Neural cell (in vitro differentiated cells): ENCODE measurements at regions not wholly inside any gene's neighbourhood (a gene's known extent, or its start where the extent isn't known, plus 50 kb on each side); places are given as distances from the start of the nearest gene placed in this dataset.

ENCODE experiments used
- H2AFZ ChIP-seq: fragments of 200-600, 300-800 bp; sonication (generic), shearing (Covaris generic); 2 replicates; pipeline ENCODE4 v1.6.0; 2014; ENCODE audit warnings: low read depth, mild to moderate bottlenecking, antibody characterized with exemption, low read length, moderate library complexity
- H3F3A ChIP-seq: fragments of 200-600 bp; shearing (Covaris generic); 2 replicates; pipeline ENCODE4 v1.6.1; 2016; ENCODE audit warnings: mild to moderate bottlenecking, moderate library complexity, mixed read lengths, antibody characterized with exemption, low read length; ENCODE audit not compliant: insufficient read depth, poor library complexity, severe bottlenecking
- H3K27ac ChIP-seq: fragments of 200-600, 300-800 bp; sonication (generic), shearing (Covaris generic); 2 replicates; pipeline ENCODE4 v1.5.1; 2014; ENCODE audit warnings: mild to moderate bottlenecking, low read length, moderate library complexity
- H3K27me3 ChIP-seq: fragments of 300-800, 200-600 bp; sonication (generic), shearing (Covaris generic); 2 replicates; pipeline ENCODE4 v1.6.0; 2014; ENCODE audit warnings: mild to moderate bottlenecking, low read depth, low read length, moderate library complexity; ENCODE audit not compliant: insufficient read depth
- H3K36me3 ChIP-seq: fragments of 300-800, 200-600 bp; sonication (generic), shearing (Covaris generic); 2 replicates; pipeline ENCODE4 v1.5.1; 2014; ENCODE audit warnings: mild to moderate bottlenecking, antibody characterized with exemption, low read length, moderate library complexity; ENCODE audit not compliant: insufficient read depth
- H3K4me2 ChIP-seq: fragments of 300-800, 200-600 bp; sonication (generic), shearing (Covaris generic); 2 replicates; pipeline ENCODE4 v1.6.0; 2014; ENCODE audit warnings: mild to moderate bottlenecking, low read length
- H3K4me3 ChIP-seq: fragments of 300-800, 200-600 bp; sonication (generic), shearing (Covaris generic); 2 replicates; pipeline ENCODE4 v1.5.1; 2014; ENCODE audit warnings: mild to moderate bottlenecking, low read length, moderate library complexity
- H3K79me2 ChIP-seq: fragments of 200-600 bp; shearing (Covaris generic); replicated peaks from 2 replicates; pipeline ENCODE4 v1.6.0; 2014; ENCODE audit warnings: mild to moderate bottlenecking, low read length, moderate library complexity; ENCODE audit not compliant: insufficient read depth
- H3K9ac ChIP-seq: fragments of 300-800, 200-600 bp; sonication (generic), shearing (Covaris generic); 2 replicates; pipeline ENCODE4 v1.6.1; 2016; ENCODE audit warnings: mild to moderate bottlenecking, low read length, mixed read lengths
- H3K9me2 ChIP-seq: fragments of 200-600 bp; shearing (Covaris generic); 2 replicates; pipeline ENCODE4 v1.6.1; 2016; ENCODE audit warnings: mild to moderate bottlenecking, low read length, mixed read lengths; ENCODE audit not compliant: insufficient read depth
- H3K9me3 ChIP-seq: fragments of 200-600, 300-800 bp; sonication (generic), shearing (Covaris generic); 2 replicates; pipeline ENCODE4 v1.6.1; 2016; ENCODE audit warnings: mild to moderate bottlenecking, mixed run types, low read length, moderate library complexity, mixed read lengths
- H4K20me1 ChIP-seq: fragments of 200-600 bp; shearing (Covaris generic); 2 replicates; pipeline ENCODE4 v1.6.1; 2016; ENCODE audit warnings: mild to moderate bottlenecking, mixed run types; ENCODE audit not compliant: insufficient read depth
- CTCF ChIP-seq: fragments of 450-650 bp; IDR thresholded peaks from 2 replicates; pipeline ENCODE4 v1.5.1; 2014; ENCODE audit warnings: antibody characterized with exemption, mild to moderate bottlenecking, moderate library complexity; ENCODE audit not compliant: poor library complexity, severe bottlenecking
- EP300 ChIP-seq: fragments of 450-650 bp; conservative IDR thresholded peaks from 2 replicates; pipeline ENCODE4 v1.6.1; 2014; ENCODE audit warnings: antibody characterized with exemption, mild to moderate bottlenecking, moderate library complexity; ENCODE audit not compliant: poor library complexity, severe bottlenecking
- EZH2 ChIP-seq: fragments of 200-600, 300-800 bp; shearing (Covaris generic), sonication (generic); IDR thresholded peaks from 2 replicates; pipeline ENCODE4 v1.6.1; 2014; ENCODE audit warnings: antibody characterized with exemption, low read length, borderline replicate concordance, mild to moderate bottlenecking; ENCODE audit not compliant: insufficient read depth, poor library complexity, severe bottlenecking
- MXI1 ChIP-seq: fragments of 450-650 bp; conservative IDR thresholded peaks from 2 replicates; pipeline ENCODE4 v1.6.1; 2014; ENCODE audit warnings: antibody characterized with exemption, mild to moderate bottlenecking; ENCODE audit not compliant: poor library complexity, severe bottlenecking
- POLR2AphosphoS5 ChIP-seq: IDR thresholded peaks from 2 replicates; pipeline ENCODE4 v1.6.1; 2012
- RAD21 ChIP-seq: fragments of 450-650 bp; conservative IDR thresholded peaks from 2 replicates; pipeline ENCODE4 v1.6.1; 2014; ENCODE audit warnings: antibody characterized with exemption, mild to moderate bottlenecking, moderate library complexity
- REST ChIP-seq: IDR thresholded peaks from 2 replicates; pipeline ENCODE4 v1.6.1; 2012; ENCODE audit warnings: borderline replicate concordance
- SMC3 ChIP-seq: fragments of 450-650 bp; conservative IDR thresholded peaks from 2 replicates; pipeline ENCODE4 v1.6.1; 2014; ENCODE audit warnings: antibody characterized with exemption, mild to moderate bottlenecking, moderate library complexity; ENCODE audit not compliant: poor library complexity
- TAF1 ChIP-seq: IDR thresholded peaks from 2 replicates; pipeline ENCODE4 v1.6.1; 2012; ENCODE audit warnings: low read depth

- Histone ChIP-seq H2AFZ (no peak overlapping the region), H3K4me2 (no peak overlapping the region), H3K79me2 (no peaks in the 10 kb centered on the region), H3K9me3 (no peaks in the 10 kb centered on the region), H3K4me3 (no peak overlapping the region), H3K9me2 (no peaks in the 10 kb centered on the region), H3K27ac (no peak overlapping the region), H4K20me1 (no peaks in the 10 kb centered on the region), H3K9ac (no peak overlapping the region), H3K36me3 (no peaks in the 10 kb centered on the region), H3K27me3 (no peaks in the 10 kb centered on the region), H3F3A (no peaks in the 10 kb centered on the region)
- TF ChIP-seq MXI1 (no peak), REST (no peak), EZH2 (no peak), CTCF (no peak), TAF1 (no peak), SMC3 (no peak), RAD21 (no peak), EP300 (no peak), POLR2AphosphoS5 (no peak)
Observed at GRCh38 chr20:55252521-55252920, 752.8 kb downstream of the CBLN4 start.

- Histone ChIP-seq H3K9ac (no peak overlapping the region), H3K9me2 (no peaks in the 10 kb centered on the region), H3K4me2 (no peak overlapping the region), H3K36me3 (no peaks in the 10 kb centered on the region), H3K27me3 (no peaks in the 10 kb centered on the region), H3K4me3 (no peak overlapping the region), H3K79me2 (no peaks in the 10 kb centered on the region), H3F3A (no peaks in the 10 kb centered on the region), H3K9me3 (no peaks in the 10 kb centered on the region), H3K27ac (no peak overlapping the region), H2AFZ (no peak overlapping the region), H4K20me1 (no peaks in the 10 kb centered on the region)
- no peak for TF ChIP-seq EZH2
- no peak for TF ChIP-seq TAF1
- no peak for TF ChIP-seq SMC3
- no peak for TF ChIP-seq EP300
- TF ChIP-seq CTCF, result no peak
- no peak for TF ChIP-seq POLR2AphosphoS5
Observed at GRCh38 chr20:55251170-55251569, 754.1 kb downstream of the CBLN4 start.
